GM10248 (cell line): ENCODE measurements at regions not wholly inside any gene's neighbourhood (a gene's known extent, or its start where the extent isn't known, plus 50 kb on each side); places are given as distances from the start of the nearest gene placed in this dataset.

Experiments used
- CTCF ChIA-PET: fragments of 300-600 bp; sonication (Branson Sonifier 250); formaldehyde crosslinking; extraction: SDS; loops from one replicate; lab custom pipeline; 2021; ENCODE audit warnings: antibody characterized with exemption; lab: Yijun Ruan, JAX
- POLR2A ChIA-PET: fragments of 350-650 bp; sonication (Branson Sonifier 250); formaldehyde crosslinking; extraction: SDS; loops from one replicate; lab custom pipeline; 2020; ENCODE audit warnings: antibody characterized with exemption; lab: Yijun Ruan, JAX
- DNase-seq: peaks from one replicate; pipeline ENCODE4 v3.0.0; 2012; ENCODE audit errors: extremely low spot score
- TF ChIP-seq, protein P1 (sequence below): IDR thresholded peaks from 2 replicates; pipeline ENCODE4 v1.5.1; 2012; ENCODE audit warnings: mild to moderate bottlenecking, low read depth; ENCODE audit errors: extremely low read depth, missing control alignments, control extremely low read depth

DNA sequence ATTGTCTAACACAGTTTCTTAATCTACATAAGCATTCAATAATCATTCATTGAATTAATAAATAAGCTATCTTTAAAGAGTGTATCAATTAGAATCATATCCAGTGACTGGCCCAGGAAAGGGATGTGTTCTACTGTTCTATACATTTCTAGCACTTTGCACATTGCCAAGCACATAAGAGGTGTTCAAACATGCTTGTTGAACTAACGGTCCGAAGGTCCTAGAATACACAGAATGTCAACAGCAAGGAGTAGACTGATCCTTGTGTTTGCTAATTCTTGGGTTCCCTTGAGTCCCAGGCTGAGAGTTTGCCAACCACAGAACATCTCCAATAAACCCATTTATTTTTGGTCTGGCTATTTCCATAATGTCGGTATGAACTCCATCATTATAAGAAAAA, 331.7 kb upstream of the DCC start:
- DNase-seq, result no peak
- TF ChIP-seq, protein P1, sequence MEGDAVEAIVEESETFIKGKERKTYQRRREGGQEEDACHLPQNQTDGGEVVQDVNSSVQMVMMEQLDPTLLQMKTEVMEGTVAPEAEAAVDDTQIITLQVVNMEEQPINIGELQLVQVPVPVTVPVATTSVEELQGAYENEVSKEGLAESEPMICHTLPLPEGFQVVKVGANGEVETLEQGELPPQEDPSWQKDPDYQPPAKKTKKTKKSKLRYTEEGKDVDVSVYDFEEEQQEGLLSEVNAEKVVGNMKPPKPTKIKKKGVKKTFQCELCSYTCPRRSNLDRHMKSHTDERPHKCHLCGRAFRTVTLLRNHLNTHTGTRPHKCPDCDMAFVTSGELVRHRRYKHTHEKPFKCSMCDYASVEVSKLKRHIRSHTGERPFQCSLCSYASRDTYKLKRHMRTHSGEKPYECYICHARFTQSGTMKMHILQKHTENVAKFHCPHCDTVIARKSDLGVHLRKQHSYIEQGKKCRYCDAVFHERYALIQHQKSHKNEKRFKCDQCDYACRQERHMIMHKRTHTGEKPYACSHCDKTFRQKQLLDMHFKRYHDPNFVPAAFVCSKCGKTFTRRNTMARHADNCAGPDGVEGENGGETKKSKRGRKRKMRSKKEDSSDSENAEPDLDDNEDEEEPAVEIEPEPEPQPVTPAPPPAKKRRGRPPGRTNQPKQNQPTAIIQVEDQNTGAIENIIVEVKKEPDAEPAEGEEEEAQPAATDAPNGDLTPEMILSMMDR, result no peak
- ChIA-PET CTCF (no interaction called here), POLR2A (no interaction called here)

DNA sequence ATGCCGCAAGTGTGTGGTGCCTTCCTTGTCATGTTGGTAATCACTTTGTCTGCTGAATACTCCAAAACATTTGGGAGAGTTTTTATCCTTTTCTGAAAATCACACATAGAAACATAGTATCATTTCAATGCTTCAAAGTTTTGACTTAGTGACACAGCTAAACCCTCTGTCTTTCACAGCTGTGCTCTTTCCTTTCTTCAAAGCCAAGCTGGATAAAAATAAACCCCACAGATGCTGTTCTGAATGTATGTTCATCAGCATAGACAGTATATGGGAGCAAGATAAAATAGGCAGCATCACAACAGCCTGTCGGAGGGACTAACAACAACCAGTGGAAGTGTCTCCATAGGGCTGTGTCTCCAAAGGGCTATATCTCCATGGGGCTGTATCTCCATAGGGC, 331.3 kb upstream of the DCC start:
- DNase-seq, result no peak
- TF ChIP-seq, protein P1, result no peak
- ChIA-PET POLR2A (no interaction called here), CTCF (no interaction called here)

DNA sequence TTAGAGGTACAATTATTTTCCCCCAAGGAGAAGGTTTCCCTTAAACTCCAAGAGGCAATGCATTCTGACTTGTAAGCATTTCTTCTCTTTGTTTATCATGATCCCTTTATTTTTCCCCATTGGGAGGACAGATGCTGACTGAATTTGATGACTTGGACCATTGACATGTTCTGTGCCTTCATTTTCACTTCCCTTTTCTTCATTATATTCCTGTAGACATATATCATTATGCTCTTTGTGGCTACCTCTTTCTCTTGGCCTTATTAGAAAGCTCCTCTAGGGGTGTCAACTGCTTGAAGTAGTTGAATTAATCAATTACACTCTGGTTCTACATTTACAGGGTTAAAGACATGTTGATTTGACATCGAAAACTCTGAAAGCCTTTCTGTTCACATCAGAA, 330.0 kb upstream of the DCC start:
- TF ChIP-seq, protein P1, result no peak
- peak; percentile 8 for DNase-seq
- POLR2A ChIA-PET, result interaction anchor here (0.6 kb wide), 1 partner anchor 875 kb away, joined by 5 read pairs; no protein-coding TSS in a partner anchor
- CTCF ChIA-PET, result no interaction called here

- CTCF ChIA-PET, result interaction anchor here (1.1 to 3.7 kb wide), 5 partner anchors 9 to 378 kb away, joined by 3 to 14 read pairs (median 4); no protein-coding TSS in a partner anchor
- POLR2A ChIA-PET, result no interaction called here
- no peak for DNase-seq
- TF ChIP-seq, protein P1, result no peak
Observed at GRCh38 chr18:52045946-52046675, 293.9 kb upstream of the DCC start.

- ChIA-PET POLR2A (no interaction called here), CTCF (interaction anchor here (1.2 to 3.7 kb wide), 3 partner anchors 8 to 379 kb away, joined by 3 to 14 read pairs (median 4); no protein-coding TSS in a partner anchor)
- TF ChIP-seq, protein P1, result no peak
- DNase-seq, result no peak
Observed at GRCh38 chr18:52046842-52047241, 293.2 kb upstream of the DCC start.

- TF ChIP-seq, protein P1, result no peak
- DNase-seq, result no peak
- CTCF ChIA-PET, result interaction anchor here (0.9 to 3.0 kb wide), 4 partner anchors 9 to 386 kb away, joined by 3 to 14 read pairs (median 4); no protein-coding TSS in a partner anchor
- POLR2A ChIA-PET, result no interaction called here
Observed at GRCh38 chr18:52054324-52054723, 285.7 kb upstream of the DCC start.
